Endodermal cell (in vitro differentiated cells): ENCODE measurements at regions not wholly inside any gene's neighbourhood (a gene's known extent, or its start where the extent isn't known, plus 50 kb on each side); places are given as distances from the start of the nearest gene placed in this dataset.

Experiments
- DNase-seq: peaks from one replicate; pipeline ENCODE4 v3.0.0-alpha.2; 2017
- H3K27ac ChIP-seq: 2 replicates; pipeline ENCODE4 v1.5.1; 2013; ENCODE audit warnings: mild to moderate bottlenecking, low read depth, low read length, moderate library complexity
- H3K27me3 ChIP-seq: 2 replicates; pipeline ENCODE4 v1.6.1; 2013; ENCODE audit warnings: mild to moderate bottlenecking, low read length, moderate library complexity; ENCODE audit not compliant: insufficient read depth, control insufficient read depth, poor library complexity, severe bottlenecking
- H3K36me3 ChIP-seq: 2 replicates; pipeline ENCODE4 v1.7.0; 2013; ENCODE audit warnings: mild to moderate bottlenecking, low read length, moderate library complexity; ENCODE audit not compliant: control insufficient read depth, insufficient read depth
- H3K4me1 ChIP-seq: one replicate; pipeline ENCODE4 v1.7.0; 2013; ENCODE audit warnings: low read length; ENCODE audit not compliant: control insufficient read depth, insufficient read depth
- H3K4me3 ChIP-seq: 2 replicates; pipeline ENCODE4 v1.5.1; 2013; ENCODE audit warnings: mild to moderate bottlenecking, low read length, moderate library complexity
- H3K9ac ChIP-seq: 2 replicates; pipeline ENCODE4 v1.6.1; 2013; ENCODE audit warnings: mild to moderate bottlenecking, low read length, moderate library complexity; ENCODE audit not compliant: poor library complexity, severe bottlenecking; ENCODE audit errors: extremely low read depth
- H3K9me3 ChIP-seq: 2 replicates; pipeline ENCODE4 v1.6.1; 2013; ENCODE audit warnings: mild to moderate bottlenecking, low read length, moderate library complexity; ENCODE audit not compliant: control insufficient read depth
- H3K27ac Mint-ChIP-seq: 2 replicates; pipeline ENCODE4 v1.8.0; 2020; ENCODE audit warnings: mixed read lengths
- H3K27me3 Mint-ChIP-seq: 2 replicates; pipeline ENCODE4 v1.8.0; 2021; ENCODE audit warnings: mild to moderate bottlenecking, mixed read lengths; ENCODE audit not compliant: insufficient read depth
- H3K36me3 Mint-ChIP-seq: 2 replicates; pipeline ENCODE4 v1.8.0; 2020; ENCODE audit warnings: low read depth, mixed read lengths
- H3K4me1 Mint-ChIP-seq: 2 replicates; pipeline ENCODE4 v1.8.0; 2020; ENCODE audit warnings: mixed read lengths
- H3K4me3 Mint-ChIP-seq: 2 replicates; pipeline ENCODE4 v1.8.0; 2020; ENCODE audit warnings: mild to moderate bottlenecking, moderate library complexity, mixed read lengths
- H3K9me3 Mint-ChIP-seq: 2 replicates; pipeline ENCODE4 v1.8.0; 2020; ENCODE audit warnings: mild to moderate bottlenecking, mixed read lengths
- WGBS, 2 experiments: methylation state at CpG; one replicate each; pipeline versions ENCODE4 v1.1.5 to v1.1.7; 2013; ENCODE audit warnings: missing lambda C conversion rate in 2 of 2, mixed read lengths in 1 of 2; ENCODE audit not compliant: insufficient coverage in 1 of 2, insufficient read length in 1 of 2; 5-methylcytosine and 5-hydroxymethylcytosine counted together
- TF ChIP-seq, protein P1 (sequence below): fragments of 200-600 bp; sonication (generic); conservative IDR thresholded peaks from 2 replicates; pipeline ENCODE4 v1.5.0; 2021; ENCODE audit warnings: antibody characterized with exemption, mild to moderate bottlenecking

DNA sequence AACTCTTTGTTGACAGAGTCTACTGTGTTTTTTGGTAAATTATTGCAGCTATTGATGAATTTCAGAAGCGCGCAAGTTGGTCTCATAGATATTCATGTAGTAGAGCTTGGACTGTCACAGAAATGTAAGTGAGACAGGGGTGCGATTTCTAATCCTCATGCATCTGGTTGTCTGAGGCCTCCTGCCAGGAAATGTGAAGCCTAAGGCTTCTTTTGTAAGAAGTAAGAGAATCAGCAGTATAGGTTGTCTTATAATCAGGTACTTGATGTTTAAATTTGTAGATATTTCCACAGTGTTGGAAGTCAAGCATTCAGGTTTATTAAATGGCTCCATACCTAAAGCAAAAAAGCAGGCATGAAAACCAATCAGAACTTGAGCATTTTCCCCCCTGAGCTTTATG, 332.9 kb upstream of the FMN2 start:
- H3K9ac ChIP-seq = no peak overlapping the region
- no peaks in the 10 kb centered on the region for H3K27me3 Mint-ChIP-seq
- H3K4me1 Mint-ChIP-seq = peaks cover 30% of the 10 kb centered on the region
- no peaks in the 10 kb centered on the region for H3K9me3 ChIP-seq
- no peaks in the 10 kb centered on the region for H3K27me3 ChIP-seq
- WGBS, 2 experiments = 89 to 95% methylated on average over 3 of the region's 3 CpGs
- H3K4me3 ChIP-seq = no peak overlapping the region
- H3K4me3 Mint-ChIP-seq = no peak overlapping the region
- no peak overlapping the region for H3K27ac ChIP-seq
- no peaks in the 10 kb centered on the region for H3K36me3 Mint-ChIP-seq
- no peak overlapping the region for H3K27ac Mint-ChIP-seq
- TF ChIP-seq, protein P1, sequence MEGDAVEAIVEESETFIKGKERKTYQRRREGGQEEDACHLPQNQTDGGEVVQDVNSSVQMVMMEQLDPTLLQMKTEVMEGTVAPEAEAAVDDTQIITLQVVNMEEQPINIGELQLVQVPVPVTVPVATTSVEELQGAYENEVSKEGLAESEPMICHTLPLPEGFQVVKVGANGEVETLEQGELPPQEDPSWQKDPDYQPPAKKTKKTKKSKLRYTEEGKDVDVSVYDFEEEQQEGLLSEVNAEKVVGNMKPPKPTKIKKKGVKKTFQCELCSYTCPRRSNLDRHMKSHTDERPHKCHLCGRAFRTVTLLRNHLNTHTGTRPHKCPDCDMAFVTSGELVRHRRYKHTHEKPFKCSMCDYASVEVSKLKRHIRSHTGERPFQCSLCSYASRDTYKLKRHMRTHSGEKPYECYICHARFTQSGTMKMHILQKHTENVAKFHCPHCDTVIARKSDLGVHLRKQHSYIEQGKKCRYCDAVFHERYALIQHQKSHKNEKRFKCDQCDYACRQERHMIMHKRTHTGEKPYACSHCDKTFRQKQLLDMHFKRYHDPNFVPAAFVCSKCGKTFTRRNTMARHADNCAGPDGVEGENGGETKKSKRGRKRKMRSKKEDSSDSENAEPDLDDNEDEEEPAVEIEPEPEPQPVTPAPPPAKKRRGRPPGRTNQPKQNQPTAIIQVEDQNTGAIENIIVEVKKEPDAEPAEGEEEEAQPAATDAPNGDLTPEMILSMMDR = no peak
- no peak for DNase-seq
- no peaks in the 10 kb centered on the region for H3K9me3 Mint-ChIP-seq
- no peaks in the 10 kb centered on the region for H3K4me1 ChIP-seq
- H3K36me3 ChIP-seq = no peaks in the 10 kb centered on the region

DNA sequence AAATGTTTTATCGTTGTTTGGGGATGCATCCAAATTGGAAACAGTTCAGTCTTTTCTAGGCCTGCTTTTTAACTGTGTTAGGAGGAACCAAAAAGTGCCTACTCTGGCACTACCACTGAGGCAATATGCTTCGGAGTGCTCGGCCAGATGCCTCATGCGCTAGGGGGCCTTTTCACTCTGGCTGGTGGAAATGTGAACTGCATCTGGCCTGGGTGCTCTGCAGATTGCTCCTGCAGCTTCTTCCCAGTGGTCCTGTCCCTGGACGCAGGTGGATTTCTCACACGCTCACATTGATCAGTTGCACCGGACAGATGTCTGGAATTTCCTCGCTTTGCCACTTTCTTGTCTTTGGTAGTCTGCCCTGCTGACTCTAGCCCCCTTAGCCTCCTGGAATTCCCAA, 330.2 kb upstream of the FMN2 start:
- Mint-ChIP-seq H3K27me3 (no peaks in the 10 kb centered on the region), H3K4me3 (no peak overlapping the region), H3K27ac (no peak overlapping the region), H3K36me3 (no peaks in the 10 kb centered on the region), H3K9me3 (no peaks in the 10 kb centered on the region), H3K4me1 (peaks cover 16% of the 10 kb centered on the region)
- Histone ChIP-seq H3K4me1 (no peaks in the 10 kb centered on the region), H3K27ac (no peak overlapping the region), H3K27me3 (no peaks in the 10 kb centered on the region), H3K9ac (no peak overlapping the region), H3K9me3 (no peaks in the 10 kb centered on the region), H3K36me3 (no peaks in the 10 kb centered on the region), H3K4me3 (no peak overlapping the region)
- 93 to 96% methylated on average over 8 of the region's 8 CpGs for WGBS, 2 experiments
- TF ChIP-seq, protein P1 = peak; percentile 54
- DNase-seq = peak; percentile 62

DNA sequence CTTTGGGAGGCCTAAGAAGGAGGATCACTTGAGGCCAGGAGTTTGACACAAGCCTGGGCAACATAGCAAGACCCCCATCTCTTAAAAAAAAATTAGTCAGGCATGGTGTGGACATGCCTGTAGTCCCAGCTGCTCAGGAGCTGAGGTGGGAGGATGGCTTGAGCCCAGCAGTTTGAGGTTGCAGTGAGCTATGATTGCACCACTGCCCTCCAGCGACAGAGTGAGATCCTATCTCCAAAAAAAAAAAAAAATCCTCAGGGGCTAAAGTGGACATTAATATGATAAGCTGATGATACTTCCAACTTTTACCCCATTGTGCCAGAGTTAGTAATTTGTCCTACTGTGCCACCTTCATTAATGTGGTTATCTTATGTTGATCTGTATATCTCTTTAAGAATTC, 327.8 kb upstream of the FMN2 start:
- H3K36me3 ChIP-seq = no peaks in the 10 kb centered on the region
- no peak overlapping the region for H3K9ac ChIP-seq
- Mint-ChIP-seq H3K27ac (no peak overlapping the region), H3K27me3 (no peaks in the 10 kb centered on the region), H3K4me3 (no peak overlapping the region), H3K36me3 (no peaks in the 10 kb centered on the region), H3K4me1 (peaks cover 10% of the 10 kb centered on the region), H3K9me3 (no peaks in the 10 kb centered on the region)
- H3K4me1 ChIP-seq = no peaks in the 10 kb centered on the region
- no peak overlapping the region for H3K27ac ChIP-seq
- DNase-seq = no peak
- no peak overlapping the region for H3K4me3 ChIP-seq
- H3K27me3 ChIP-seq = no peaks in the 10 kb centered on the region
- TF ChIP-seq, protein P1 = no peak
- no peaks in the 10 kb centered on the region for H3K9me3 ChIP-seq
- WGBS, 2 experiments = no CpG with 5 or more reads among the region's 1 CpG
